AG09309 (cell line): ENCODE measurements at regions not wholly inside any gene's neighbourhood (a gene's known extent, or its start where the extent isn't known, plus 50 kb on each side); places are given as distances from the start of the nearest gene placed in this dataset.

Experiments used
- DNase-seq: peaks from one replicate; pipeline ENCODE4 v3.0.0-alpha.2; 2010; ENCODE audit warnings: low read depth
- H3K4me3 ChIP-seq: 2 replicates; pipeline ENCODE4 v1.5.1; 2011; ENCODE audit warnings: mild to moderate bottlenecking, low read depth, low read length, moderate library complexity; ENCODE audit not compliant: control insufficient read depth
- CTCF ChIP-seq: IDR thresholded peaks from 2 replicates; pipeline ENCODE4 v1.5.1; 2011; ENCODE audit warnings: mild to moderate bottlenecking, low read depth, low read length, inconsistent platforms; ENCODE audit not compliant: insufficient read depth, control insufficient read depth; ENCODE audit errors: missing control alignments

DNA sequence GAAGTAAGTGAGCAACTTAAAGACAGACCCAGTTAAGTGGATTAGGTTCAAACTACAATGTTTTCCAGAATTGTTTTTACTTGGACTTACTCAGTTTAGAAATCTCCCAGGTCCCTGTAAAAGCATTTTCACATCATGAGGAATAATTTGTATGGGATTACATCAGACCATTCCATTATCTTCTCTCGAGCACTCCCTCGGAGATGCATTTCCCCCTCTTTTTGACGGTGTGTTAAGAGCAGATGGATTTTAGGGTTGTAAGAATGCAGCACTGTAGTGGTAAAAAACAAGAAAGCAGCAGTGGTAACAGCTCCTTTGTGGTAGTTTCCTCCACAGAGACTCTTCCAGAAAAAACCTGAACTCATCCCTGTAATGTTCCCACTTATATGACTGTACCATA lies 488.4 kb downstream of the BCAT1 start:
- H3K4me3 ChIP-seq: no peak overlapping the region
- no peak for TF ChIP-seq CTCF
- DNase-seq: no peak

DNA sequence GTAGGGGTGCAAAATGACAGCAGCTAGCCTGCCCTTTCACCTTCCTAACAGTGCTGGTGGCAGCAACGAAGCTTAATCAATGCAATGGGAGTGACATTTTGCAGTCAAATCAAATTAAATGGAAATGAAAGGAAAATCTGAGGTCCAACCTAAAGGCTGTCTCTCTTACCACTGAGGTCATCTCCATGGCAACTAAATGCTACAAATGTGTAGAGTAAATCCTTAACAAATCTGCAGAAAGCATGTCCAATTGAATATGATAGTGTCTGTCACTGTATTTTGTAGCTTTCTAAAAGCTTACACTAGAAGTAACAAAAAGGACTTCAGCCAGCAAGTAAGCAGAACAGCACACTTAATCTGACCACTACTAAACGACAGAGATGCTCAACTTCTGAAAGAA lies 488.8 kb downstream of the BCAT1 start:
- DNase-seq: no peak

DNA sequence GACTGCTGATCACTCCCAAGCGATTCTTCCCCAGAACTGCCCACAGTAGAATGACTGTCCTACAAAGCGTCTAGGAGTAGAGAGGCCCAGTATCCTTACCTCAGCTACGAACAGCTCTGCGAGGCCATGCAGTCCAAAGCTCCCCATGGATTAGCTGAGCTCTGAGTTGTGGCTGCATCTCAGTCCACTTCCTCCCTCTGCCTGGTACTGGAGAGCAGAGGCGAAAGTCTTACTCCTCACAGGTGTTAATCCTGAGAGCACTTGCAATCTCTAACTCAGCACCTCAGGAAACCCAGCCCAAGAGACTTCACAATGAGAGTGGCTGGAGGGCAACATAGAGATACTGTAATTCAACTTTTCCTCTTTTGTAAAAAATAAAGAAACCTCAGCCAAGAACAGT lies 493.1 kb downstream of the BCAT1 start:
- DNase-seq: no peak
- TF ChIP-seq CTCF: no peak
- no peak overlapping the region for H3K4me3 ChIP-seq

More for the DNA sequence above, 488.8 kb downstream of the BCAT1 start:
- H3K4me3 ChIP-seq: no peak overlapping the region
- no peak for TF ChIP-seq CTCF

DNA sequence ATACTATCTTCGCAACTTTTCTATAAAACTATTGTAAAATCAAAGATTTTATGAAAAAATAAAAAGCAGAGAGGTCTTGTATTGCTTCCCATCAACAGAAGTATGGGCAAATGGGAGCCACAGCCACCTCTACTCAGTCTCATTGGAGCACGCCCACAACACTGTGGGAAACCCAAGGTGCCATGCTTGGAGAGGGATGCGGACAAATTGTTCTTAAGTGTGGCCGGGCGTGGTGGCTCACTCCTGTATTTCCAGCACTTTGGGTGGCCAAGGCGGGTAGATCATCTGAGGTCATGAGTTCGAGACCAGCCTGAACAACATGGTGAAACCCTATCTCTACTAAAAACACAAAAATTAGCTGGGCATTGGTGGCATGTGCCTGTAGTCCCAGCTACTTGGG lies 498.2 kb upstream of the SOX5 start:
- no peak overlapping the region for H3K4me3 ChIP-seq
- TF ChIP-seq CTCF: no peak
- DNase-seq: no peak

GRCh38 chr12:24446287-24446686 lies 496.8 kb upstream of the SOX5 start:
- H3K4me3 ChIP-seq: no peak overlapping the region
- no peak for DNase-seq
- TF ChIP-seq CTCF: no peak

DNA sequence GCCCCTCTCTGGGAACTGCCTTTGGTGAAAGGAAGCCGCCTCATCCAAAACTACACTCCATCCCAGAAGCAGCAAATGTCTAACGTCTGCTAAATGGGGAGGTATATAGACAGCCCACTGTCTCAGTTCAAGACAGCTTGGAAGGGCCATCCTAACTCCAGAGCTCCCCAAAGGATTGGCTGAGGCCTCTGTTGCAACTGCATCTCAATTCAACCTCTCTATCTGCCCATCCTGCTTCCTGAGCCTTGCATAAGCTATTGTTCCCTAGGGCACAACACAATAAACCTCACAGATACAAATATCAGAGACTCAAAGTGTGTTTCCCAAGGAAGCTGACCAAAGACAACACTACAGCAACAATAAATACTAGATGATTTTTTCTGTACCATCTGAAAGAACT lies 495.2 kb upstream of the SOX5 start:
- H3K4me3 ChIP-seq: no peak overlapping the region
- DNase-seq: no peak
- TF ChIP-seq CTCF: no peak

DNA sequence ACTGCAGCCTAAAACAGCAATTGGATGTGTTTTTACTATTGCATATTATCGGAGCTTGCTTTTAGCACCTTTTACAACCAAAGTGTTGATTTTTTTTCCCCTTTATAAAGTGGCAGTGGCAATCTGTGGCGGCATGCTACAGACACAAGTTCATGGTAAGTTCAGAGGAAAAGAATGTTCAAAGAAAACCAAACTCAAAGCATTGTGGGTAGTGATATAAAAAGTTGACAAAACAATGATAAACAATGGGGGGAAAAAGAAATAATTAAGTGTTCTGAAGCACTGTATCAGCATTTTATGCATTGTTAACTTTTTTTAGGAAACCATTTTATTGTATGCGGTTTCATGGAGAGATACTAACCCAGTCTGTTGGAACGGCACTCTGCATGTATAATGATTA lies 492.0 kb upstream of the SOX5 start:
- no peak for DNase-seq
- TF ChIP-seq CTCF: no peak
- H3K4me3 ChIP-seq: no peak overlapping the region
